DOHH2 (cell line): ENCODE measurements at regions not wholly inside any gene's neighbourhood (a gene's known extent, or its start where the extent isn't known, plus 50 kb on each side); places are given as distances from the start of the nearest gene placed in this dataset.

ENCODE experiments used
- CTCF ChIP-seq: fragments of 200-600 bp; sonication (generic); IDR thresholded peaks from one replicate; pipeline ENCODE4 v1.5.1; 2014; ENCODE audit warnings: antibody characterized with exemption, mild to moderate bottlenecking, low read depth, low read length; ENCODE audit not compliant: poor library complexity, severe bottlenecking
- EZH2phosphoT487 ChIP-seq: fragments of 200-600 bp; sonication (generic); IDR thresholded peaks from 2 replicates; pipeline ENCODE4 v1.6.1; 2017; ENCODE audit warnings: borderline replicate concordance, mild to moderate bottlenecking, antibody characterized with exemption, low read length, moderate library complexity, mixed read lengths

DNA sequence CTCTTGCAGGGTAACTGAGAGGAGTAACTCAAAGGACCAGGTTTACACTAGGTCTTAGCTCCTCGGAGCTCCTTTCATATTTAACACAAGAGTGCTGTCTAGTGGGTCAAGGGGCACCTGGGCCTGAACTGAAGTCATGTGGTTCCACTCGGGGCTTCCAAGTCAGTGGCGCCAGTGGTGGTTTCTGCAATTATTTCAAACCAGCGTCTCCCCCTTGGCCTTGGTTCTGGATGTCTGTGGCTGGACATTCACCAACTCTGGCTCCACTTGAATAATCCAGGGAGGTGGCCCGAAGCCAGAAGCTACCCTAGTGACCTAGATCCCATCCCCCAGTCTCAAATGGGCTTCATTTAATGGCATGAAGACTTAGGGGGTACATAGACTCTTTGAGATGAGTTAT is 144.3 kb upstream of the ADAMTS9 start:
- no peak for TF ChIP-seq CTCF
- no peak for TF ChIP-seq EZH2phosphoT487
